GM19240 (cell line): ENCODE measurements at regions not wholly inside any gene's neighbourhood (a gene's known extent, or its start where the extent isn't known, plus 50 kb on each side); places are given as distances from the start of the nearest gene placed in this dataset.
A peak's percentile ranks its signal among the peaks of the same experiment; 100 is the strongest.
"Not testable (repeated sequence)": the region's sequence is repeated elsewhere in the genome, so short reads cannot be mapped to it uniquely, and the experiment has no call there.

ENCODE experiments used
- DNase-seq: peaks from one replicate; pipeline ENCODE4 v3.0.0; 2011; ENCODE audit warnings: low spot score; ENCODE audit not compliant: insufficient read length

DNA sequence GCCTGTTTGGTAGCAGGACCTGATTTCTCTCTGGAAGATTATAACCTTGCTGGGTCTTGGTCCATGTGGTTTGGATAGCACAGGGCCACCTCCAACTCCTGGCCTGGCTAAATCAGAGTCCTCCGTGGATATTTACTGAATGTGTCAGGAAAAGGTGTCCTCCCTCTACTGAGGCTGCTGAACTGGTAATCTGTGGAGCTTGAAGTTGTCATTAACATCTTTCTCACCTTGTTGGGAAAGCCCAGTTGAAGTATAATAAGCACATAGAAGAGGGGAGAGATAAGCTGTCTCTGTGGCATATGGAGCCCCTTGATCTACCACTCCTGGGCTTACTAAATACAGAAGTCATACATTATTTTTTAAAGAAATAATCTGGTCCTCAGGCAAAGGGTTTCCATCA is 294.3 kb upstream of the B3GALT2 start:
- DNase-seq: no peak

DNA sequence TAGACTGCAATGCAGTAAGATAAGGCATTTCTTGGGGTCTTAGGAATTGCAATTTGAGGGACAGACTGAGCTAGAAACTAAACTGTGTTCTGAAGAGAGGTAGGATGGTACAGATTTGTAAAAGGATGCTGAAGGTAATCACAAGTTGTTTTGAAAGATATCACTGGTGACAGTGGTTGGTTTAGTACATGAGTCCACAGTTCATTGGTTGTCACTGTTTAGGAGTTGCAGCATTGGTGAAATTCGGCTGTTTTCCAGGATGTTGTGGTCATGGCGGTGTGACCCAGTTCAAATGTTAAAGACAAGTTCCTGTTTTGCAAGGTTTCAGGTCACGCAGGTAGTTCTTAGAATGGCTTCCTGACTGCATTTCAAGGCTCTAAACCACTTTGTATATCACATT is 292.8 kb upstream of the B3GALT2 start:
- peak; percentile 25 for DNase-seq

DNA sequence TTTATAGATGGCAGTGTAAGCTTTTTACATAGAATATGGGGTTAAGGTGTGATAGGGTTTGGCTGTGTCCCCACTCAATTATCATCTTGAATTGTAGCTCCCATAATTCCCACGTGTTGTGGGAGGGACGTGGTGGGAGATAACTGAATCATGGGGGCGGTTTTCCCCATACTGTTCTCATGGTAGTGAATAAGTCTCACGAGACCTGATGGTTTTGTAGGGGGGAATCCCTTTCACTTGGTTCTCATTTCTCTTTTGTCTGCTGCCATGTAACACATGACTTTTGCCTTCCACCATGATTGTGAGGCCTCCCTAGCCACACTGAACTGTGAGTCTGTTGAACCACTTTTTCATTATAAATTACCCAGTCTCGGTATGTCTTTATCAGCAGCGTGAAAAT is 290.3 kb upstream of the B3GALT2 start:
- DNase-seq: no peak

DNA sequence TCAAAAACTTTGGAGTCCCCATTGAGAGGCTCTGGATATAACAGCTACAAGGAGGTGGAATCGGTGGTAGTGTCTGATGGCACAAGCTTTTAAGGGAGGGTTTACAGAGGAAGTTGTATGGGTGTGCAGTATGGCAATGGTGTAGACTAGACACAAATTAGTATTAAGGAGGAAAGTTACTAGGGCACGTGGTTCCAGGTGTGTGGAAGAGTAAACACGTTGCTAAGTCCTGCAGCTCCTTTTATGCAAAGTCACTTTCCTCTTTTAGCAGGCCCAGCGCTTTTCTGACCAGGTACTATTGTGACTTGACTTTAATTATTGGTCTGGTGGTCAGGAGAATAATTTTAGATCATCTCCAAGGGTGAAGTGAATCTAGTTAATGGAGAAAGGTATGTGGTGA is 287.5 kb upstream of the B3GALT2 start:
- DNase-seq: no peak

DNA sequence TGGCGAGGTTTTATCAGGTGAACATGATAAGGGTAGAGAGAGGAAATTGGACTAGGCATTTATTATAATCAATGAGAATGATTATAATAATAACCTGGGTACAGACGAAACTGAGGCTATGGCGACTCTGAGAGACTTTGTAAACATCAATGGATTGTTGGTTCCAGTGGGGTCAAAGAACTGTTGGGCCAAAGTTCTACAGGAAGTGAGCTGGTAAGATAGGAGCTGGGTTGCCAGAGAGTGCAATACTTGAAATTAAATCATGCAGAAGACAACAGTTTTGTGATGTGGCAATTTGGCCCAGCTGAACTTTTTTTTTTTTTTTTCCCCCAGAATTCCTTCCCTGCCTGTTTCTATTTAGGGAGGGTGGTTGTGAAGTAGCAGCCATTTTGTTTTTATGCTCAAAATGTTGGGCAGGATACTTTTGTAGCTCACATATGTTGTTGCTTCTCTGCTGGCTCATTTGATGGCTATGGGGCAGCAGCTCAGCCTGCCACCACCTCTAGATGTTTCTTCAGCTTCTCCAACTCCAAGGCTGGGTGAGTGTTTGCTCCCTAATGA is 286.5 kb upstream of the B3GALT2 start:
- no peak for DNase-seq

DNA sequence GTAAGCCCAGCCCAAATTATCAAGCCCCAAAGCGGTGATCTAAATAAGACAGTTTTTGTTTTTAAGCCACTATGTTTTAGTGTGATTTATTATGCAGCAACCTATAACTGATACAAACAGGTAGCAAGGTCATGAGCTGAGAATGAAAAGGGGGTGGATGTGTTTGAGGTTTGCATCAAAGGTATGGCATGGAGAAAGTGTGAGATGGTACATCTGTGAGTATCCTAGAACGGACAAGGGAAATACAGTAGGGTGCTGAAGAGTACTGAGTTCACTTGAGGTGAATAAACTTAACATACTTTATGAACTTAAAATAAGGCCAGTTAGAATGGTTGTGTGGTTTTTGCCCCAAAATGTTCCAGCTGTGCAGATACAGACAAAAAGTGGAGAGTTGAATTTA is 286.0 kb upstream of the B3GALT2 start:
- no peak for DNase-seq

DNA sequence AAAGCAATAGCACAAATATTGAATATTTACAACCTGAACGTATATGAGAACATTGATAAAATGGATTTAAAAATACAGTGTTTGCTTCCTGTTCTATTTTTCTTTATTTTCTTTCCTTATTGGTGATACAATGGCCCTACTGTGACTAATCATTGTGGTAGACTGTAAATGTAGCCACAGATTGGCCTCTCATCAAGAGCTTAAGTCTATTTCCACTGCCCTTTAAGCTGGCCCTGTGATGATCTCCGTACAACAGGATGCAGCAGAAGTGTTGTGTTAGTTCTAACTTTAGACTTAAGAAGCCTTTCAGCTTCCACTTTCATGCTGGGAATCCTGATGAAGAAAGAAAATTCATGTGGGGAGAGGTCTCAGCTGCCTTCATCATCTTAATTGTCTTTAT is 285.6 kb upstream of the B3GALT2 start:
- DNase-seq: no peak

DNA sequence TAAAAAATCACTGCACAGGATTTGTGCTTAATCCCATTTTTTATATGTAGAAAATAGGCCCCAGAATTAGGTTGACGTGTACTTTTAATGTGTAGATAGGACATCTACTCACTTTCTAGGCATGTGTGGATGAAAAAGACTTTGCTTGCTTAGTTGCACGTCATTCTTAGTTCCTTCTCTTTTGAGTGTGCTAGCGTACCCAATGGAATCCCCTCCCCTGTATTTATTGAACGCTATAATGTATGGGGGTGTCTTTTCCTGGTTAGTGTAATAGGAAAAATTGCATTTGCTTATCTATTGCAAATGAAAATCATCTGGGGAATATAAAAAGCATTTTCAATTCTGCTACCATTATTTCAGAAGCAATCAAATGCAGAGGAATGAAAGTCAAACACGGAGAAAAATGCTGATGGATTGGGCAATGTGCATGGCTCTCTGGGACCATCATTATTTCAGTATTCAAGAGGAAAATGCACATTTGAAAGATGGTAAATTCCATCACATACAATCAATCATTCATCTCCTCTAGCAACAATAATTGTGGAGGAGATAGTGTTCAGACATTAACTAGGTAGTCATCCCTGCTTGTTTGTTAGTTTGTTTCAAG is 277.0 kb upstream of the B3GALT2 start:
- no peak for DNase-seq

DNA sequence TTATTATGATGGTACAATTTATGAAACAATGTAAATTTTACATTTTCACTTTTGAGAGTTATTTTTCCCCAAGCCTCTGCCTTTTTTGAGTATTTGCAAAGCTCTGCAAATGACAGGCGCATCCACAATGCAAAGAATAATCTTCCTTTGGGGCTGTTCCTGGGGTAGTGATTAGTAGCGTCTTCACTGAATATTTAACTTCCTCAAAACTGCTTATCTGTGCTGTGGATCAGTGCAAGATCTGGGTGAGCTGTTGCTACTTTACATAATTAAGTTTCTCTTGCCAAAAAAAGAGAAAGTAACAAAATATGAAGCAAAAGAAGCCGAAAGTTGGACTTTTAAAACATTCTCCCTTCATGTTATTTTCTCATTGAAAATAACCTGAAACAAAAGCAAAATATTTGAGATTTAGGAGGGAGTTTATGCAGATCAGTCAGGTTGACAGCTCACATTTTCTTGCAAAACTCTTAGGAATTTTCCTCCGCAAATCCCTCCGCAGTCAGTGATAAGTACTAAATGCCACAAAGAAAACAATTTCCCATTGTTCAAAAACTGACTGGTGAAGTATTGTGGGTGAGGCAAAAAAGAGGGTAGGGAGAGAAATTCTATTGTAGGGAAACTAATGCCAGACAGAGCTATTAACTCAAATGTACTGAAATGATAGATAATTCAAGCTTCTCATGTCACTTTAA is 276.4 kb upstream of the B3GALT2 start:
- no peak for DNase-seq

DNA sequence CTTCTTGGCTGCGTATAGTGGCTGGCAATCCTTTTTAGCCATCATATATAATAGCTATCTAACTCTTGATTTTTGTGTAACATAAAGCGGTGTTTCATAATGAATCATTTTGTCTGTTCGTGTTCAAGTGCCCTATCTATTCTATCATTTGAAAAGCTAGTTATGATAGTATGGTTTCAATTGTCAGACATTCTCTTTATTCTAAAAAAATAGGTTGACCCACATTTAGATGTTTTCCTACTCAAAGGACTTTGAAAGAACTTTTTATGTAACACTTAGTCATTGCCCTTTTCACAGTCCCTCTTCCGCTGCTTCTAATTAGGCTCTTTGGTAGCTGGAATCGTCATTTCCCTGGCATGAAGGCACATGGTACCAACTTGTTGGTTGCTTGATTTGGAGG is 272.2 kb upstream of the B3GALT2 start:
- DNase-seq: no peak

DNA sequence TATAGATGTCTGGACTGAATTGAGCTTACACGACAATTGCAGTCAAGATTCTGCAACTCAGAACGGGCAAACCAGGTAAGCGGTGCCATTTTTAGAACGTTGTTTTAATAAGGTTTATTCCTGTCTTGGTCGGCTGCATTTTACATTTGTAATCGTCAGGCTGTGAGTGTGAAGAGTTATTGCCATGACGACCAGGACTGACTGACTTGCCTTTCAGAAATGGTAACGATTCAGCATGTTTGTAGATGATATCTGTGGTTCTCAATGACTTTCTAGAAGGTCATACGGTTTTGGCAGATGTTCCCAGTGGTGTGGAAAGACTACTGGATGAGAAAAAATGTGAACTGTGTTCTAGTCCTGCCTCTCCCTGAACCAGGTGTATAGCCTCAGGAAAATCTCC is 271.3 kb upstream of the B3GALT2 start:
- no peak for DNase-seq

DNA sequence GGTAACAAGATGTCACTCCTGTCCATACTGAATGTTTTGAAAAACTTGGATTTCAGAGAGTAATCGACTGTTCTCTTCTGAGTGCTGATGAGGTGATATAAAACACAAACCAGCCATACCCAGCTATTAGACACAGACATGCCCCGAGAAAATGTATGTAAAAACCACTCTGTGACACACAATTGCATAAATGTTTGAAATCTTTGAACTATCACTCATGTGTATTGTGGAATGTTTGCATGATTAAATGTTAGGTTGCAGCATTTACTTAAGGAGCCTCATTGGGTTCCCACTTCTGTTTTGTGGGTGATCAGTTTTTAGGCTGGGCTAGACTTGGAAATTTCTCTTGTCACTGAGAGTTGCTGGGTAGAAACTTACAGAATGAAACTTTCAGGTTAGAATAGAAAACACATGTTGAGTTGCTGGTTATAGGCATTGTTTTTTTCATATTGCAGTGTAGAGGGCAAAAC is 270.4 kb upstream of the B3GALT2 start:
- DNase-seq: no peak

DNA sequence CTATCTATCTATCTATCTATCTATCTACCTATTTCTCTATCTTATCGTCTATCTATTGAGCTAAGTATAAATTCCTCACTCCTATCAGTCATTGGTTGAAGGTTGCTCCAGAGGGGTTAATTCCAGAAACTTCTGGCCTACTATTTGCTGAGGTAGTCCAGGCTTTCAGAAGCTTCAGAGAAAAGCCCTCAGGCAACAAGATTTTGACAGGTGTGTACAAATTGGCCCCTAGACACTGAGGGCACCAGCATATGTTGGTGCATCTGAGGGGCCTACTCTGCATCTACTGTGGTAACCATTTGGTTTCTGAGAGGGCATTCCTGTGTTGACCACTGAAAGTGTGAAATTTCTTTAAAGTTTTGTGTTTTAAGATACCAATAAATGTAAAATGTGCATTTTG is 265.2 kb upstream of the B3GALT2 start:
- no peak for DNase-seq

DNA sequence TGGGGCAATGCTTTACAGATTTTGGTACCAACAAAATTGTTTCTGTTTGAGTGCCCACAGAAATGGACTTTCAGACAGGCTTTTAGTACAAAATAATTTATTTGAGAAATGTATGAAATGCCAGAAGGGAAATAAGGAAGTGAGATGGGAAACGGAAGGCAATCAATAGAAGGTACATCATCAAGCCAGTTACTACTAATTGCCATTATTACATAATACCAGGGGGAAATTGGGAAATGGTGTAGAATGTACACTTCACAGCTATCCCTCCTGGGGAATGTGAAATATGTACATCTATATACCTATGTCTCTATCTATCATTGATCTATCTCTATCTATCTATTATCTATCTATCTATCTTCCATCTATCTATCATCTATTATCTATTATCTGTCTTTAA is 264.6 kb upstream of the B3GALT2 start:
- DNase-seq: no peak

DNA sequence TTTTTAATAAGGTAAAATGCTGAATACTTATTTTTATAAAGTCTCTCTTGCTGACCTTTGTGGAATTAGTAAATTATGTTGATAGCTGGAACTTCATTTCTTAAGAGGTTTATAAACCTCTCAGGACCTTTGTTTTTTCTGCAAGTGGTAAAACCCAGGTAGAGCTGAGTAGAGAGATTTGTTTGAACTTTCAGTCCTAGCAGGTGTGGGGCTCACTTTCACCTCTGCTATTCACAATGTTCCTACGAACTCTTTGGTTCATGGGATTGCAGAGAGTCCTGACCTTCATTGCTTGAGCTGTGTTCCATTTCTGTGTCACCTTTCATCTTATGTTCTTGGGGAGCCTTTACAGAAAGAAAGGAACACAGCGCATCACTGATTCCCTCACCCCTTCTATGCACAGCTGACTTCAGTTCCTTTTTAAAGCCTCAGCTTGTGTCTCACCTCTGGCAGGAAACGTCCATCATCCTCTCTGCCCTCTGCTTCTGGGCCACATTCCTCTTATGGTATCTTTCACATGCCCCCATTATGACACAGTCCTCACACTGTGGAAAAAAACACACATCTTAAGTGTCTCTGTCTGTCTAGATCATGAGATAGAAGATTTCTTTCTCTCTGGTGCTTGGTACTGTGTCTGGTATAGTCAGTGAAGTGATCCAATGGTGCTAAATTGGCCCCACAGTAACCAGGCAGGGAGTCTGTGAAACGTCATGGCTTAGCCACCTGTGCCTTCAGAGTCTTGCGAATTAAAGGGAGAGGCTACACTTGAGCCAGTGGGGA is 262.5 kb upstream of the B3GALT2 start:
- no peak for DNase-seq

DNA sequence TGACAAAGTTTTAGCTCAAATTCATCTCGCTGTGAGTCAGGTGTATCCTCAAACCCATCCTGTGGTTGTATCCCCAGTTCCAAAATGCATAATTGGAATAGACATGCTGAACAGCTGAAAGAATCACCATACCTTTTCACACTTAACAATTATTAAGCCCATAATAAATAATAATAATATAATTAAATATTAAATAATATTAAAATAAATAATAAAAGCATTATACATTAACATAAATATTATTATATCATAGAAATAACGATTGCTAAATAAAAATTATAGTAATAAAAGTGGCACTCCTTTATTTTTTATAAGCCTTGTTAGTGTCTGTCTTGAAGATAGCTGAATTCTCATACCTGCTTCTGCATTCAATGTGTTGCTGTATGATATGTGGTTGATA is 257.5 kb upstream of the B3GALT2 start:
- no peak for DNase-seq

DNA sequence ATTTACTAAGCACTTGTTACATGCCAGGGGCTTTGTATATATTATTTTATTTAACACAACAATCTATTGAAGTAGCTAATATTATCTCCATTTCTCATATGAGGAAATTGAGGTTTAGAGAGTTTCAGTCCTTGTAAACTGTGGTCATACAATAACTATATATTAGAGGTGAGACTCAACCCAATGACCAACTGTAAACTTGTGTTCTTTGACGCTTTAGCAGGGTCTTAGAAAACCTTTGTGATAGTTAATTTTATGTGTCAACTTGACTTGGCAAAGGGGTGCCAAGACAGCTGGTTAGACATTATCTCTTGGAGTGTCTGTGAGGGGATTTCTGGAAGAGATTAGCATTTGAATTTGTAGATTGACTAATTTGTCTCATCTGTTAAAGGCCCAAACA is 252.4 kb upstream of the B3GALT2 start:
- DNase-seq: no peak

DNA sequence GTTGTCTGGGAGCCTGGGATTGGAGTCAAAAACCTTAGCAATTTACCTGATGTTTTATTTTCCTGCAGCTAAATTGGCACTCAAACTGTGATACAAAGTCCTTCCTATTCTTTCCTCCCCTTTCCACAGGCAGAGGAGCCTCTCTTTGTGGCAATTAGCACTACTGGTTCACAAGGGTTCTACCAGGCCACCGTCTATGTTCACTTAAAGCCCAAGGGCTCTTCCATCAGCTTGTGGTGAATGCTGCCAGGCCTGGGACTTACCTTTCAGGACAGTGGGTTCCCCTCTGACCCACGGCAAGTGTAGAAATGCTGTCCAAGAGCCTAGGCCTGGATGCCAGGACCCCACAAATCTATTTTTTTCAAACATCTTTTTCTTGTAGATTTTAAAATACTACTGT is 251.9 kb upstream of the B3GALT2 start:
- DNase-seq: no peak

DNA sequence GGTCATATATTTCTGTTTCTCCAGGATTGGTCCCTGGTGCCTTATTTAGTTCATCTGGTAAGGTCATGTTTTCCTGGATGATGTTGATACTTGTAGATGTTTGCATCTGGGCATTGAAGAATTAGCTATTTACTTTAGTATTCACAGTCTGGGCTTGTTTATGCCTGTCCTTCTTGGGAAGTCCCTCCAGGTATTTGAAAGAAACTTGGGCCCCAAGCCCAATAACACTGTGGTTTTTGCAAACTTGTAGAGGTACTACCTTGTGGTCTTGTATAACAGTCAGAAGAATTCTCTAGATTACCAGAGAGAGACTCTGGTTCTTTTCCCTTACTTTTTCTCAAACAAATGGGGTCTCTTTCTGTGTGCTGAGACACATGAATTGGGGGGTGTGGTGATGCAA is 251.4 kb upstream of the B3GALT2 start:
- no peak for DNase-seq

DNA sequence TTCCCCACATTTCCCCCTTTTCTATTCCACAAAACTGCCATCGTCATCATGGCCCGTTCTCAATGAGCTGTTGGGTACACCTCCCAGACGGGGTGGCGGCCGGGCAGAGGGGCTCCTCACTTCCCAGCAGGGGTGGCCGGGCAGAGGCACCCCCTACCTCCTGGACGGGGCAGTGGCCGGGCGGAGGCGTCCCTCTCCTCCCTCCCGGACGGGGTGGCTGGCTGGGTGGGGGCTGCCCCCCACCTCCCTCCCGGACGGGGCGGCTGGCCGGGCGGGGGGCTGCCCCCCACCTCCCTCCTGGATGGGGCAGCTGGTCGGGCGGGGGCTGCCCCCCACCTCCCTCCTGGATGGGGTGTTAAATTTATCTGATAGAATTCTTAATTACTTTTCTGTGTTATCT is 250.9 kb upstream of the B3GALT2 start:
- not testable (repeated sequence) for DNase-seq

DNA sequence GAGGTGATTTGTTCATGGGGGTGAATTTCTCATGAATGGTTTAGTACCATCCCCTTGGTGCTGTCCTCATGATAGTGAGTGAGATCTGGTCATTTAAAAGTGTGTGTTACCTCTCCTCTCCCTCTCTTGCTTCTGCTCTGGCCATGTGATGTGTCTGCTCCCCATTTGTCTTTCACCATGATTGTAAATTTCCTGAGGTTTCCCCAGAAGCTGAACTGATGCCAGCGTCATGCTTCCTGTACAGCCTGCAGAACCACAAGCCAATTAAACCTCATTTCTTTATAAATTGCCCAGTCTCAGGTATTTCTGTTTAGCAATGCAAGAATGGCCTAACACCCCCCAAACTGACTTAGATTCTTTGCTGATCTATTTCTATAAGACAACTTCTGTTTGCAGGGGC is 249.4 kb upstream of the B3GALT2 start:
- DNase-seq: no peak

DNA sequence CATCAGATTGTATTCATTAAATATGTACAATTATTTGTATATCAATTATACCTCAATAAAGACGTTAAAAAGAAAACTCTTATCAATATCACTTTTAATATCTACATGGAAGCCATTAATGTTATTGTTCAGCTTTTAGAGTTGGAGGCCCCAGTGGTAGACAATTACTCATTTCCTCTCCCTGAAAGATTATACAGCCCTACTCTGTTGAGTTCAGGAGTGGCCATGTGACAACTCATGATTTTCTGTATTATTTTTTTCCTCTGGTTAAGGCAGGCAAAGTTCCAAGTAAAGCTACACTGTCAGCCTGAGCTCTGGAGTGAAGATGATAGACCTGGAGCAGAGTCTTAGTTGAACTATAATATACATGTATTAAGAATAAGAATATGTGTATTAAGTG is 247.9 kb upstream of the B3GALT2 start:
- DNase-seq: no peak
